HG02885 (cell line): ENCODE measurements at regions not wholly inside any gene's neighbourhood (a gene's known extent, or its start where the extent isn't known, plus 50 kb on each side); places are given as distances from the start of the nearest gene placed in this dataset.

Experiments
- ATAC-seq: cut with Tn5 transposase; IDR thresholded peaks from one replicate; pipeline ENCODE4 v1.9.1; 2021; ENCODE audit warnings: mild to moderate bottlenecking; ENCODE audit not compliant: unreplicated experiment, poor library complexity

- no peak for ATAC-seq
These were observed 67.5 kb downstream of the TMX1 start for GRCh38 chr14:51307551-51307950.

DNA sequence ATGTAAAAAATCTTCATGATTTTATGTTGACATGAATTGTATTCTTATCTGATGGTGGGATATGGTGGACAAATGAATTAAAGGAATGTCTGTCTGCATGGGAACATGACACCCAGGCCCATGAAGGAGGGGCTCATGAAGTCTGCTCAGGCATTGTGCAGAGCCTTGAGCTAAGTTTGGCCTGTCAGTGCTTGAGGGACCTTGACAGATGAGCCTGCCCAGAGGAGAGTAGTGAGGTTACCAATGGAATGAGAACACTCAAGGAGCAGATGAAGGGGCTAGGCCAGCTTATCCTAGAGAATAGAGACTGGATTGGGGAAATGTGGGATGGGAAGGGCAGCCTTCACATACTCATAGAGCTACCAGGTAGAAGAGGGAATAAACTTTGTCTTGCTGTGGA lies 68.8 kb downstream of the TMX1 start:
- ATAC-seq = no peak

DNA sequence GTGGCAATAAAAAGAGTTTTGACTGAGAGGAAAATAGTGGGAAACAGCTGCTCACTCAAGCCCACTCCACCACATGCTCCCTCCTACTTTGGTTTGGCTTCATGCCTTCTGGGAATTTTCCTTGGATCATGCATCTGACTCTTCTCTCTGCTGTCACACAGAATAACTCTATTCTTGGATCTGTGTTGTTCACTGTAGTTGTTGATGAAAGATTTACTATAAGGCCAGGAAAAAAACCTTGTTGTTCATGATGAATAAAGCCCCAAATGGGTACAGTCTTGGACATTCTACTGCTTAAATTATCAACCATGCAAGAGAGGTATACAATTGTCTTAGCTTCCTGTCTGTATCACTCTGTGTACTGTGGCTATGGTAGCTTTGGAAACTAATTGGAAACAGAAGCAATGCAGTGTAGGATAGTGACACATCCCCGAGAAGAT lies 70.5 kb downstream of the TMX1 start:
- ATAC-seq = no peak

DNA sequence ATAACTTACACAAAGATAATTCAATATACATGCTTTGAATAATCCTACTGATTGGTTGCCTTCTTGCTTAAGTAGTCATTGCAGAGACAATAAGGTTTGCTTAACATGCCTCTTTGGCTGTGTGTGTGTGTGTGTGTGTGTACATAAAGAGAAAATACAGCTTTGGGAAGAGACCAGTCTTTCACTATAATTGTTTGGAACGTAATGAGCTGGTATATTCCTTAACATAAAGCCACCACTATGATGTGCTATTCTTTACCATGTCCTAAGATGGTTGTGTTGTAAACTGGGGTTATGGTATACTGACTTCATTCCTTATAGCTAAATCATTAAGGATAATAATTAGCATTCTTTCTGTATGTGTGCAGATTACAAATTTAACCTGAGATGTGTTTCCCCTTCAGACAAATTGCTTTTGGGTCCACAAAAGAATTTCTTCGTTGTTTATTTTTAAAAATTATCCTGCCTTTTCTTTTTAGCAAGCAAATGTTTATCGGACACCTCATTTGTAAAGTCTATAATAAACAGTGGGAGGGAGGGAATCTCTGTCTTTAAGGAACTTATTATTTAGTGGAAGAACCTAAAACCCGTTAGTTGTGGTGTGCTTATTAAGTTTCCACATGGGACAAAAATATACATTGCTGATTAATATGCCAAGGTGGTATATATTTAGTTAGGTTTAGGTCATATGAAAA lies 74.4 kb downstream of the TMX1 start:
- no peak for ATAC-seq

GRCh38 chr14:51317373-51317772 lies 77.3 kb downstream of the TMX1 start:
- ATAC-seq = no peak

- no peak for ATAC-seq
These were observed 79.0 kb downstream of the TMX1 start for GRCh38 chr14:51318813-51319597.

- no peak for ATAC-seq
These were observed 81.0 kb downstream of the TMX1 start for GRCh38 chr14:51321036-51321435.

GRCh38 chr14:51323492-51323891 lies 83.4 kb downstream of the TMX1 start:
- ATAC-seq = no peak

GRCh38 chr14:51327376-51327775 lies 87.3 kb downstream of the TMX1 start:
- no peak for ATAC-seq

DNA sequence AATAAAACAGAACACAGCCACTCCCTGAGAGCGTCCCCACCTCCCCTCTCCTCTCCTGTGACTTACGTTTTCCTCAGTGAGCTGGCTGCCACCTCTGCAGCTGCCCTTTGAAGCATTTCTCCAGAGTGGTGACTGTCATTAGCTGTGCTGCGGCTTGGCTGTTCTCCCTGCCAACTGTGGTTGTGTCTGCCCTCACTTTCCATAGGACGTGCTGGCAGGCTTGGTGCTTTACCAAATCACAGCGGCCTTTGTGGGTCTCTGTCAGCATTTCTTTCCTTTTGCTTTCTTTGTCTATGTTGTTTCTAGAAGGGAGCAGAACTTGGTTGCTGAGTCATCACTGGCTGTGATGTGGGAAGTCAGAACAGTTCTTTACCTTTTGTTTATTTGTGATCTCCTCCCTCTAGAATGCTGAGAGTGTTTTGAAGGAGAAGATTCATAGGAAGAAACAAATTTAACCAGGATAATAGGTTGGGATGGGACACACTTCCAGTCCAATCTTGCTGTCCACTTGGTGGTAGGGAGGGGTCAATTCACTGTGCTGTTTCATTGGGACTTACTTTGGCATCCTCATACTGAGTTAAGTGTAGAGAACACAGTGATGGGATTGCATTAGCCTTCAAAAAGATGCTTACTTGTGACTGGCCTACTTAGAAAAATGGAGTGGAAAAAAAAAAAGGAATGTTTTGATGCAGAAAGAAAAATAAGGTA lies 88.2 kb downstream of the TMX1 start:
- no peak for ATAC-seq

GRCh38 chr14:51328772-51329353 lies 88.8 kb downstream of the TMX1 start:
- no peak for ATAC-seq

- no peak for ATAC-seq
These were observed 91.7 kb downstream of the TMX1 start for GRCh38 chr14:51331486-51332367.

DNA sequence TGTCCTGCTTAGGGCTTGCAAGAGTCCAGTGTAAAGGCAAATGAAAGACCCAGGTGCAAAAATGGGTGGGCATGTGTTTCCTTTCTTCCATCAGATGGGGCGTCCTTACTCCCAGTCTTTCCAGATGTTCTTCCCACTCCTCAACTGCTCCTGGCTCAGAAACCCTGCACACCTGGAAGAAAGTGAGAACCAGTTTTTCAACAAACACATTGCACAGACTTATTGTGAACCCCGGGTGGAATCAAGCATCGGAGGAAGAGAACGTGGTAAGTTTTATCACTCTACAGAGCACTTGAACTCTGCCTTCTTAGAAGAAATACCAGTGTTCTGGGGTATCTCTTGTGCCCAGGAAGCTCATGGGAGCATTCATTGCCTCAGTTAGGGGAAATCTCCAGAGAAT lies 93.3 kb downstream of the TMX1 start:
- no peak for ATAC-seq

GRCh38 chr14:51333901-51334521 lies 94.0 kb downstream of the TMX1 start:
- ATAC-seq = no peak

GRCh38 chr14:51334566-51334965 lies 94.5 kb downstream of the TMX1 start:
- no peak for ATAC-seq

DNA sequence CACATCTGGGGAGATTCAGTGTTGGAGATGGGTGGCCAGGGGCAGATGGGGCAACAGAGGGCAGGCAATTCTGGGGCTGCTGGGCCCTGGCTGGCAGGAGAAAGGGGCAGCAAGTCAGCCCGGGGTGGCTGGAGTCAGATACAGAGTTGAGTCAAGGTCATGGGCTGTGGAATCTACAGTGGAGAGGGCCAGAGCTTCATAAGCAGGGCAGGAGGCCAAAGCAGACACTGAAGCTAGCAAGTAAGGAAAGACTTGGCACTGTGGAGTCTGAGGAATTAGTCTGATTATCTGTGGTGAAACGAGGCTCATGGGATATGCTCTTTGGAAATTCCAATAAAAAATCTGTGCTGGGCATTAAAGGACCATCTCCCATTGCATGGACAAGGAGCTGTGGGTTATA lies 95.5 kb downstream of the TMX1 start:
- no peak for ATAC-seq

DNA sequence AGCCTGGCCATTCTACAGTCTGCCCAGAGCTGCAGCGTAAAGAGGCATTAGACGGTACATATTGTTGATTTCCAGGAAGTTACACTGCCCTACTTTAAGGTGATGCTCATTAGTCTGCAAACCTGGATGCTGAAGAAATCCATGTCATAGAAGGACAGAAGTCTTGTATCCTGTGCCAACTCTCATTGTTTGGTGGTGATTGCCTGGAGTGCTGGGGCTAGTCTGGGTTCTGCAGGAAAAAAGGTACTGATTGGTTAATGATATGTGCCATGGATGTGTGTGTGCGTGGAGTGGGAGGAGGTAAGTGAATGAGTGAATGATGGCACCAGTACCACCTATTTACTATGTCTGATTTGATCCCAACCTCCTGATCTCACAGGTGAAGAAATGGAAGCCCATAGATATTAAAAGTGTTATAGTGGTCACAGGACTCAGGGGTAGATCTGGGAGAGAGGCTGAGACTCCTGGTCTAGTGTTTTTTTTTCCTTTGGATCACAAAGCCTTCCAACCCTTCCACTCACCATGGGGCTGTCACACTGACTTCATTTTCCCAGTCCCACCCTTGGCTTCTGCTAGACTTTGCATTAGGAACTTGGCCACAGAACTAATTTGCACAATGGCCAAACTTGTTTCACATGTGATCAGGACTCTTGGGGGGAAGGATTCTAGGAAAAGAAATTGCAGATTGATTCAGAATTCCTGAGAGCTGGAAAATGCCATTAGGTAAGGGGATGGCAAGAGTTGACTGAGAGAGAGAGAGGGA lies 96.1 kb downstream of the TMX1 start:
- ATAC-seq = no peak

- ATAC-seq = no peak
These were observed 96.7 kb downstream of the TMX1 start for GRCh38 chr14:51336734-51337133.

GRCh38 chr14:51337520-51337919 lies 97.5 kb downstream of the TMX1 start:
- no peak for ATAC-seq
